ENCODE measurements at regions not wholly inside any gene's neighbourhood (a gene's known extent, or its start where the extent isn't known, plus 50 kb on each side); places are given as distances from the start of the nearest gene placed in this dataset.

- ATAC-seq: no peak
Observed at GRCh38 chr2:82848285-82848684, 1610.8 kb downstream of the SUCLG1 start.

GRCh38 chr2:82839036-82839435 is 1620.0 kb downstream of the SUCLG1 start:
- ATAC-seq: no peak

- ATAC-seq: no peak
Observed at GRCh38 chr2:82837588-82838304, 1621.3 kb downstream of the SUCLG1 start.

- no peak for ATAC-seq
Observed at GRCh38 chr2:82834893-82835292, 1624.2 kb downstream of the SUCLG1 start.

- no peak for ATAC-seq
Observed at GRCh38 chr2:82827426-82827825, 1631.7 kb downstream of the SUCLG1 start.

GRCh38 chr2:82826437-82826836 is 1632.6 kb downstream of the SUCLG1 start:
- ATAC-seq: no peak

- no peak for ATAC-seq
Observed at GRCh38 chr2:82825410-82826090, 1633.5 kb downstream of the SUCLG1 start.

GRCh38 chr2:82823892-82824291 is 1635.2 kb downstream of the SUCLG1 start:
- no peak for ATAC-seq

GRCh38 chr2:82819951-82820350 is 1639.1 kb downstream of the SUCLG1 start:
- ATAC-seq: no peak

- ATAC-seq: no peak
Observed at GRCh38 chr2:82814146-82814545, 1644.9 kb downstream of the SUCLG1 start.

- no peak for ATAC-seq
Observed at GRCh38 chr2:82811946-82812345, 1647.1 kb downstream of the SUCLG1 start.

- no peak for ATAC-seq
Observed at GRCh38 chr2:82803307-82803706, 1655.8 kb downstream of the SUCLG1 start.

- no peak for ATAC-seq
Observed at GRCh38 chr2:82797469-82797868, 1661.6 kb downstream of the SUCLG1 start.

GRCh38 chr2:82796132-82796531 is 1662.9 kb downstream of the SUCLG1 start:
- ATAC-seq: no peak

GRCh38 chr2:82795446-82795845 is 1663.6 kb downstream of the SUCLG1 start:
- ATAC-seq: no peak

- ATAC-seq: no peak
Observed at GRCh38 chr2:82793711-82794435, 1665.2 kb downstream of the SUCLG1 start.

GRCh38 chr2:82792316-82792715 is 1666.8 kb downstream of the SUCLG1 start:
- no peak for ATAC-seq

GRCh38 chr2:82790206-82791021 is 1668.7 kb downstream of the SUCLG1 start:
- ATAC-seq: no peak

GRCh38 chr2:82789851-82790205 is 1669.3 kb downstream of the SUCLG1 start:
- no peak for ATAC-seq

GRCh38 chr2:82781176-82781915 is 1677.7 kb downstream of the SUCLG1 start:
- no peak for ATAC-seq

GRCh38 chr2:82780050-82780449 is 1679.0 kb downstream of the SUCLG1 start:
- ATAC-seq: no peak

- no peak for ATAC-seq
Observed at GRCh38 chr2:82752396-82752795, 1706.7 kb downstream of the SUCLG1 start.

Measured in activated CD4-positive, CD25-positive, alpha-beta regulatory T cell treated with anti-CD3 and anti-CD28 coated beads, Interleukin-2, amount 50 U/mL, for 24 hours (primary cell).